Activated CD4-positive, alpha-beta memory T cell treated with anti-CD3 and anti-CD28 coated beads, Interleukin-2, amount 10 ng/mL, durations not matched to agents 7 days and 5 days (primary cell): ENCODE measurements at regions not wholly inside any gene's neighbourhood (a gene's known extent, or its start where the extent isn't known, plus 50 kb on each side); places are given as distances from the start of the nearest gene placed in this dataset.
"Not testable (repeated sequence)": the region's sequence is repeated elsewhere in the genome, so short reads cannot be mapped to it uniquely, and the experiment has no call there.

Experiments used
- CTCF ChIA-PET: fragments of 350-600 bp; sonication (Branson Sonifier 250); formaldehyde crosslinking; loops from one replicate; lab custom pipeline; 2021; ENCODE audit warnings: antibody characterized with exemption, inconsistent platforms; lab: Charles Lee
- POLR2A ChIA-PET: fragments of 350-600 bp; sonication (Branson Sonifier 250); formaldehyde crosslinking; loops from one replicate; lab custom pipeline; 2021; ENCODE audit warnings: antibody characterized with exemption; lab: Charles Lee
- DNase-seq: peaks from one replicate; pipeline ENCODE4 v3.0.0-alpha.2; 2020
- H3K27ac Mint-ChIP-seq: one replicate; pipeline ENCODE4 v1.8.0; 2021; ENCODE audit warnings: mild to moderate bottlenecking, mixed read lengths
- H3K27me3 Mint-ChIP-seq: one replicate; pipeline ENCODE4 v1.8.0; 2021; ENCODE audit warnings: mixed read lengths
- H3K36me3 Mint-ChIP-seq: one replicate; pipeline ENCODE4 v1.8.0; 2021; ENCODE audit warnings: low read depth, mixed read lengths
- H3K4me1 Mint-ChIP-seq: one replicate; pipeline ENCODE4 v1.8.0; 2021; ENCODE audit warnings: mixed read lengths
- H3K4me3 Mint-ChIP-seq: one replicate; pipeline ENCODE4 v1.8.0; 2021; ENCODE audit warnings: mild to moderate bottlenecking, mixed read lengths
- H3K9me3 Mint-ChIP-seq: one replicate; pipeline ENCODE4 v1.8.0; 2021; ENCODE audit warnings: mixed read lengths

- POLR2A ChIA-PET = no interaction called here
- Mint-ChIP-seq H3K4me1 (peaks cover 6% of the 10 kb centered on the region), H3K36me3 (peaks cover 4% of the 10 kb centered on the region), H3K4me3 (no peak overlapping the region), H3K9me3 (peaks cover 15% of the 10 kb centered on the region), H3K27ac (no peak overlapping the region), H3K27me3 (peaks cover 5% of the 10 kb centered on the region)
- CTCF ChIA-PET = no interaction called here
- DNase-seq = no peak
Observed at GRCh38 chr1:100597061-100597741, 59.3 kb downstream of the GPR88 start.

- Mint-ChIP-seq H3K4me3 (no peak overlapping the region), H3K36me3 (peaks cover 4% of the 10 kb centered on the region), H3K27ac (no peak overlapping the region), H3K4me1 (peaks cover 6% of the 10 kb centered on the region), H3K27me3 (peaks cover 5% of the 10 kb centered on the region), H3K9me3 (peaks cover 15% of the 10 kb centered on the region)
- POLR2A ChIA-PET = no interaction called here
- DNase-seq = no peak
- CTCF ChIA-PET = no interaction called here
Observed at GRCh38 chr1:100597784-100598183, 59.8 kb downstream of the GPR88 start.

GRCh38 chr1:100600377-100600776, 62.4 kb downstream of the GPR88 start:
- CTCF ChIA-PET, H3K36me3 Mint-ChIP-seq, H3K4me3 Mint-ChIP-seq, DNase-seq, H3K27ac Mint-ChIP-seq, H3K4me1 Mint-ChIP-seq, POLR2A ChIA-PET: not testable (repeated sequence)
- Mint-ChIP-seq H3K9me3 (peaks cover 18% of the 10 kb centered on the region), H3K27me3 (peaks cover 12% of the 10 kb centered on the region)

GRCh38 chr1:100602028-100602427, 64.1 kb downstream of the GPR88 start:
- H3K9me3 Mint-ChIP-seq = peaks cover 18% of the 10 kb centered on the region
- CTCF ChIA-PET, H3K4me3 Mint-ChIP-seq, H3K27ac Mint-ChIP-seq, H3K4me1 Mint-ChIP-seq, H3K36me3 Mint-ChIP-seq, DNase-seq, POLR2A ChIA-PET: not testable (repeated sequence)
- peaks cover 21% of the 10 kb centered on the region for H3K27me3 Mint-ChIP-seq

- Mint-ChIP-seq H3K4me1 (no peaks in the 10 kb centered on the region), H3K36me3 (peaks cover 4% of the 10 kb centered on the region), H3K27ac (no peak overlapping the region), H3K4me3 (no peak overlapping the region), H3K27me3 (peaks cover 23% of the 10 kb centered on the region), H3K9me3 (peaks cover 16% of the 10 kb centered on the region)
- DNase-seq = no peak
- ChIA-PET POLR2A (no interaction called here), CTCF (no interaction called here)
Observed at GRCh38 chr1:100604372-100604771, 66.4 kb downstream of the GPR88 start.

GRCh38 chr1:100606438-100606837, 68.5 kb downstream of the GPR88 start:
- no peak overlapping the region for H3K27ac Mint-ChIP-seq
- CTCF ChIA-PET = no interaction called here
- POLR2A ChIA-PET = no interaction called here
- peaks cover 23% of the 10 kb centered on the region for H3K27me3 Mint-ChIP-seq
- peaks cover 6% of the 10 kb centered on the region for H3K9me3 Mint-ChIP-seq
- peaks cover under 1% of the 10 kb centered on the region for H3K36me3 Mint-ChIP-seq
- H3K4me1 Mint-ChIP-seq = no peaks in the 10 kb centered on the region
- no peak for DNase-seq
- no peak overlapping the region for H3K4me3 Mint-ChIP-seq

GRCh38 chr1:100607628-100608240, 69.8 kb downstream of the GPR88 start:
- Mint-ChIP-seq H3K9me3 (peaks cover 3% of the 10 kb centered on the region), H3K36me3 (no peaks in the 10 kb centered on the region), H3K4me3 (no peak overlapping the region), H3K27me3 (peaks cover 21% of the 10 kb centered on the region), H3K27ac (no peak overlapping the region), H3K4me1 (no peaks in the 10 kb centered on the region)
- DNase-seq = no peak
- ChIA-PET POLR2A (no interaction called here), CTCF (interaction anchor here (0.6 kb wide), 1 partner anchor 1687 kb away, joined by 3 read pairs; no protein-coding TSS in a partner anchor)

- ChIA-PET POLR2A (no interaction called here), CTCF (interaction anchor here (0.7 kb wide), 1 partner anchor 1219 kb away, joined by 3 read pairs; no protein-coding TSS in a partner anchor)
- no peak overlapping the region for H3K27ac Mint-ChIP-seq
- peaks cover 10% of the 10 kb centered on the region for H3K4me1 Mint-ChIP-seq
- no peaks in the 10 kb centered on the region for H3K36me3 Mint-ChIP-seq
- H3K4me3 Mint-ChIP-seq = no peak overlapping the region
- no peak for DNase-seq
- H3K27me3 Mint-ChIP-seq = peaks cover 18% of the 10 kb centered on the region
- H3K9me3 Mint-ChIP-seq = peaks cover 3% of the 10 kb centered on the region
Observed at GRCh38 chr1:100609849-100610248, 71.9 kb downstream of the GPR88 start.

- ChIA-PET CTCF (no interaction called here), POLR2A (no interaction called here)
- no peak for DNase-seq
Observed at GRCh38 chr1:100611086-100611485, 73.1 kb downstream of the GPR88 start.

GRCh38 chr1:100612540-100612939, 74.6 kb downstream of the GPR88 start:
- no peaks in the 10 kb centered on the region for H3K36me3 Mint-ChIP-seq
- no peak overlapping the region for H3K27ac Mint-ChIP-seq
- no peak overlapping the region for H3K4me3 Mint-ChIP-seq
- no peaks in the 10 kb centered on the region for H3K9me3 Mint-ChIP-seq
- peaks cover 4% of the 10 kb centered on the region for H3K27me3 Mint-ChIP-seq
- ChIA-PET CTCF (interaction anchor here (0.9 kb wide), 1 partner anchor 13 kb away, joined by 3 read pairs; no protein-coding TSS in a partner anchor), POLR2A (no interaction called here)
- peaks cover 12% of the 10 kb centered on the region for H3K4me1 Mint-ChIP-seq
- DNase-seq = no peak

More at GRCh38 chr1:100611086-100611485, 73.1 kb downstream of the GPR88 start:
- no peaks in the 10 kb centered on the region for H3K36me3 Mint-ChIP-seq
- peaks cover 12% of the 10 kb centered on the region for H3K4me1 Mint-ChIP-seq
- peaks cover 9% of the 10 kb centered on the region for H3K27me3 Mint-ChIP-seq
- H3K27ac Mint-ChIP-seq = no peak overlapping the region
- H3K4me3 Mint-ChIP-seq = no peak overlapping the region
- no peaks in the 10 kb centered on the region for H3K9me3 Mint-ChIP-seq

- CTCF ChIA-PET = no interaction called here
- H3K27ac Mint-ChIP-seq = no peak overlapping the region
- POLR2A ChIA-PET = no interaction called here
- no peak for DNase-seq
- H3K36me3 Mint-ChIP-seq = no peaks in the 10 kb centered on the region
- no peak overlapping the region for H3K4me3 Mint-ChIP-seq
- peaks cover 12% of the 10 kb centered on the region for H3K4me1 Mint-ChIP-seq
- peaks cover 3% of the 10 kb centered on the region for H3K27me3 Mint-ChIP-seq
- no peaks in the 10 kb centered on the region for H3K9me3 Mint-ChIP-seq
Observed at GRCh38 chr1:100613817-100614559, 76.0 kb downstream of the GPR88 start.

GRCh38 chr1:100614570-100614969, 76.6 kb downstream of the GPR88 start:
- peak overlapping the region; percentile 23 for H3K4me3 Mint-ChIP-seq
- no peaks in the 10 kb centered on the region for H3K9me3 Mint-ChIP-seq
- H3K36me3 Mint-ChIP-seq = no peaks in the 10 kb centered on the region
- H3K27ac Mint-ChIP-seq = no peak overlapping the region
- ChIA-PET CTCF (no interaction called here), POLR2A (no interaction called here)
- no peak for DNase-seq
- H3K27me3 Mint-ChIP-seq = peaks cover 3% of the 10 kb centered on the region
- peaks cover 12% of the 10 kb centered on the region for H3K4me1 Mint-ChIP-seq

- no peaks in the 10 kb centered on the region for H3K9me3 Mint-ChIP-seq
- CTCF ChIA-PET = no interaction called here
Observed at GRCh38 chr1:100615686-100616085, 77.7 kb downstream of the GPR88 start.

More at GRCh38 chr1:100615686-100616085, 77.7 kb downstream of the GPR88 start:
- H3K27me3 Mint-ChIP-seq = no peaks in the 10 kb centered on the region
- H3K27ac Mint-ChIP-seq = no peak overlapping the region
- H3K36me3 Mint-ChIP-seq = no peaks in the 10 kb centered on the region
- no peak overlapping the region for H3K4me3 Mint-ChIP-seq
- no peak for DNase-seq
- H3K4me1 Mint-ChIP-seq = peaks cover 12% of the 10 kb centered on the region
- POLR2A ChIA-PET = no interaction called here
